Activated B cell treated with CpG ODN at 0.5 μM for 24 hours (primary cell): ENCODE measurements at regions not wholly inside any gene's neighbourhood (a gene's known extent, or its start where the extent isn't known, plus 50 kb on each side); places are given as distances from the start of the nearest gene placed in this dataset.

Source experiments
- ATAC-seq: fragments of 200-7000 bp; cut with Tn5 transposase; one replicate; pipeline ENCODE4 v1.10.0; 2021; ENCODE audit warnings: low read depth, mild to moderate bottlenecking, moderate library complexity
- CTCF ChIA-PET: fragments of 350-600 bp; sonication (Branson Sonifier 250); formaldehyde crosslinking; loops from one replicate; lab custom pipeline; 2021; ENCODE audit warnings: antibody characterized with exemption; lab: Charles Lee
- POLR2A ChIA-PET: fragments of 350-600 bp; sonication (Branson Sonifier 250); formaldehyde crosslinking; loops from one replicate; lab custom pipeline; 2021; ENCODE audit warnings: antibody characterized with exemption; lab: Charles Lee
- DNase-seq: peaks from one replicate; pipeline ENCODE4 v3.0.0; 2022
- H3K27ac Mint-ChIP-seq: one replicate; pipeline ENCODE4 v1.8.0; 2020; ENCODE audit warnings: mixed read lengths
- H3K27me3 Mint-ChIP-seq: one replicate; pipeline ENCODE4 v1.8.0; 2021; ENCODE audit warnings: mixed read lengths
- H3K36me3 Mint-ChIP-seq: one replicate; pipeline ENCODE4 v1.8.0; 2021; ENCODE audit warnings: low read depth, mixed read lengths
- H3K4me1 Mint-ChIP-seq: one replicate; pipeline ENCODE4 v1.8.0; 2021; ENCODE audit warnings: mixed read lengths
- H3K4me3 Mint-ChIP-seq: one replicate; pipeline ENCODE4 v1.8.0; 2020; ENCODE audit warnings: mild to moderate bottlenecking, mixed read lengths
- H3K9me3 Mint-ChIP-seq: one replicate; pipeline ENCODE4 v1.8.0; 2020; ENCODE audit warnings: mixed read lengths
- intact Hi-C: fragments of 100-400 bp; cut with micrococcal nuclease; formaldehyde crosslinking; loops from one replicate; pipeline ENCODE4 v1.15.1; 2024
- TF ChIP-seq, protein P1 (sequence below): fragments of 200-600 bp; IDR thresholded peaks from one replicate; pipeline ENCODE4 v1.8.0; 2022; ENCODE audit warnings: antibody characterized with exemption, mild to moderate bottlenecking

- no peaks in the 10 kb centered on the region for H3K27me3 Mint-ChIP-seq
- H3K9me3 Mint-ChIP-seq = peaks cover 5% of the 10 kb centered on the region
- intact Hi-C loops = no loop called here
- H3K4me3 Mint-ChIP-seq = no peak overlapping the region
- ATAC-seq = no peak
- no peaks in the 10 kb centered on the region for H3K36me3 Mint-ChIP-seq
- ChIA-PET POLR2A (no interaction called here), CTCF (no interaction called here)
- DNase-seq = no peak
- no peak overlapping the region for H3K27ac Mint-ChIP-seq
- TF ChIP-seq, protein P1, sequence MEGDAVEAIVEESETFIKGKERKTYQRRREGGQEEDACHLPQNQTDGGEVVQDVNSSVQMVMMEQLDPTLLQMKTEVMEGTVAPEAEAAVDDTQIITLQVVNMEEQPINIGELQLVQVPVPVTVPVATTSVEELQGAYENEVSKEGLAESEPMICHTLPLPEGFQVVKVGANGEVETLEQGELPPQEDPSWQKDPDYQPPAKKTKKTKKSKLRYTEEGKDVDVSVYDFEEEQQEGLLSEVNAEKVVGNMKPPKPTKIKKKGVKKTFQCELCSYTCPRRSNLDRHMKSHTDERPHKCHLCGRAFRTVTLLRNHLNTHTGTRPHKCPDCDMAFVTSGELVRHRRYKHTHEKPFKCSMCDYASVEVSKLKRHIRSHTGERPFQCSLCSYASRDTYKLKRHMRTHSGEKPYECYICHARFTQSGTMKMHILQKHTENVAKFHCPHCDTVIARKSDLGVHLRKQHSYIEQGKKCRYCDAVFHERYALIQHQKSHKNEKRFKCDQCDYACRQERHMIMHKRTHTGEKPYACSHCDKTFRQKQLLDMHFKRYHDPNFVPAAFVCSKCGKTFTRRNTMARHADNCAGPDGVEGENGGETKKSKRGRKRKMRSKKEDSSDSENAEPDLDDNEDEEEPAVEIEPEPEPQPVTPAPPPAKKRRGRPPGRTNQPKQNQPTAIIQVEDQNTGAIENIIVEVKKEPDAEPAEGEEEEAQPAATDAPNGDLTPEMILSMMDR = no peak
- no peaks in the 10 kb centered on the region for H3K4me1 Mint-ChIP-seq
Observed at GRCh38 chr9:28092981-28093936, 520.0 kb upstream of the C9orf72 start.

GRCh38 chr9:28101509-28101908, 528.2 kb upstream of the C9orf72 start:
- DNase-seq (no peak), ATAC-seq (no peak)
- TF ChIP-seq, protein P1 = no peak
- Mint-ChIP-seq H3K9me3 (no peaks in the 10 kb centered on the region), H3K4me3 (no peak overlapping the region), H3K36me3 (no peaks in the 10 kb centered on the region), H3K4me1 (no peaks in the 10 kb centered on the region), H3K27ac (no peak overlapping the region), H3K27me3 (no peaks in the 10 kb centered on the region)
- intact Hi-C loops = no loop called here
- POLR2A ChIA-PET = no interaction called here
- CTCF ChIA-PET = no interaction called here

DNA sequence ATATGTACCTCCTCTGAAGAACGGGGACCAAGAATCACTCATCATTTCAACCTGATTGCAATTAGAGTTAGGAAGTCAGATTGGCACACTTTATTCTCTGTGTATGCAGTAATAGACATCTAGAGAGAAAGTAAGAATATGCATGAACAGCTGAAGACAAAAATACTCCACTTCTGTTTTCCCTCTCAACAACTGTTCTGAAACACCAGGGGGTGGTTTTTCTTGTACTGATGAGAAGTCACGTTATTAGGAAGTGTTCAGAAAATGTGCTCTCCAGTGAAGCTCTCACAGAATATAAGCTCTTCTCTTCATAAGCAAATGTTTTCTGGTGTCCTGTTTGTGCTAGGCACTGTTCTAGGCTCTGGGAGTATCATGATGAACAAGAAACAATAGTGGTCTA, 531.7 kb upstream of the C9orf72 start:
- H3K27me3 Mint-ChIP-seq = no peaks in the 10 kb centered on the region

GRCh38 chr9:28120184-28120583, 546.9 kb upstream of the C9orf72 start:
- Mint-ChIP-seq H3K36me3 (no peaks in the 10 kb centered on the region), H3K4me3 (no peak overlapping the region), H3K27ac (no peak overlapping the region), H3K9me3 (no peaks in the 10 kb centered on the region), H3K27me3 (no peaks in the 10 kb centered on the region), H3K4me1 (no peaks in the 10 kb centered on the region)
- DNase-seq (no peak), ATAC-seq (no peak)
- TF ChIP-seq, protein P1 = no peak
- CTCF ChIA-PET = no interaction called here
- intact Hi-C loops = no loop called here
- POLR2A ChIA-PET = no interaction called here

More for the DNA sequence above, 531.7 kb upstream of the C9orf72 start:
- Mint-ChIP-seq H3K27ac (no peak overlapping the region), H3K4me3 (no peak overlapping the region), H3K36me3 (no peaks in the 10 kb centered on the region), H3K9me3 (peaks cover 3% of the 10 kb centered on the region), H3K4me1 (no peaks in the 10 kb centered on the region)
- TF ChIP-seq, protein P1 = no peak
- no peak for DNase-seq
- ChIA-PET POLR2A (no interaction called here), CTCF (no interaction called here)
- intact Hi-C loops = no loop called here
- no peak for ATAC-seq

DNA sequence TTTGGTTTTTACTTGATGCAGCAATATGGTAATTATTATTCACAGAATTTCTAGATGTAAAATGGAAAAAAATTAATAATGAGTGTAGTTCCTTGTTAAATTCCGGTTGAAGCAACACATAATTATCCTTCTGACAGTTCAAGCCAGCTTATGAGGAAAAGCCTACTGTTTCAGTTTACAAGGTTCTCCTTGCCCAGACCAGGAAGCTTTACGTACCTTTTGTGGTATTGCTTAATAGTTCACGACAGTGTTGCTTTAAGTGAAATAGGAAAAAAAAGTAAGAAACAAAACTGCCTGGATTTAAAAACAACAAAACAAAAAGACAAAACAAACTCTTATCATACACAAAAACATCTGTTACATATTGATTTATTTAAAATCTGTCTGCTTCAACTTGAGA, 547.3 kb upstream of the C9orf72 start:
- CTCF ChIA-PET = no interaction called here
- no peaks in the 10 kb centered on the region for H3K27me3 Mint-ChIP-seq

More for the DNA sequence above, 547.3 kb upstream of the C9orf72 start:
- no peaks in the 10 kb centered on the region for H3K9me3 Mint-ChIP-seq
- H3K36me3 Mint-ChIP-seq = no peaks in the 10 kb centered on the region
- DNase-seq (no peak), ATAC-seq (no peak)
- POLR2A ChIA-PET = no interaction called here
- no peak overlapping the region for H3K4me3 Mint-ChIP-seq
- TF ChIP-seq, protein P1 = no peak
- H3K27ac Mint-ChIP-seq = no peak overlapping the region
- no peaks in the 10 kb centered on the region for H3K4me1 Mint-ChIP-seq
- intact Hi-C loops = no loop called here
